Adipocyte (in vitro differentiated cells): ENCODE measurements at regions not wholly inside any gene's neighbourhood (a gene's known extent, or its start where the extent isn't known, plus 50 kb on each side); places are given as distances from the start of the nearest gene placed in this dataset.
"Not testable (repeated sequence)": the region's sequence is repeated elsewhere in the genome, so short reads cannot be mapped to it uniquely, and the experiment has no call there.

ENCODE experiments used
- DNase-seq: peaks from one replicate; pipeline ENCODE4 v3.0.0-alpha.2; 2015; ENCODE audit warnings: low read depth
- H3K27me3 ChIP-seq: replicated peaks from 2 replicates; pipeline ENCODE4 v1.7.0; 2013; ENCODE audit warnings: mild to moderate bottlenecking, low read length, moderate library complexity; ENCODE audit not compliant: control insufficient read depth, insufficient read depth
- H3K36me3 ChIP-seq: 2 replicates; pipeline ENCODE4 v1.7.0; 2013; ENCODE audit warnings: low read length, mild to moderate bottlenecking, moderate library complexity; ENCODE audit not compliant: control insufficient read depth, insufficient read depth, severe bottlenecking
- H3K4me1 ChIP-seq: 2 replicates; pipeline ENCODE4 v1.7.0; 2013; ENCODE audit warnings: mild to moderate bottlenecking, low read length, moderate library complexity; ENCODE audit not compliant: control insufficient read depth, insufficient read depth
- H3K4me3 ChIP-seq: 2 replicates; pipeline ENCODE4 v1.7.0; 2013; ENCODE audit warnings: mild to moderate bottlenecking, low read length, moderate library complexity
- H3K9ac ChIP-seq: 2 replicates; pipeline ENCODE4 v1.7.0; 2013; ENCODE audit warnings: mild to moderate bottlenecking, low read length, moderate library complexity
- H3K9me3 ChIP-seq: 2 replicates; pipeline ENCODE4 v1.7.0; 2013; ENCODE audit warnings: mild to moderate bottlenecking, low read length, moderate library complexity; ENCODE audit not compliant: control insufficient read depth

DNA sequence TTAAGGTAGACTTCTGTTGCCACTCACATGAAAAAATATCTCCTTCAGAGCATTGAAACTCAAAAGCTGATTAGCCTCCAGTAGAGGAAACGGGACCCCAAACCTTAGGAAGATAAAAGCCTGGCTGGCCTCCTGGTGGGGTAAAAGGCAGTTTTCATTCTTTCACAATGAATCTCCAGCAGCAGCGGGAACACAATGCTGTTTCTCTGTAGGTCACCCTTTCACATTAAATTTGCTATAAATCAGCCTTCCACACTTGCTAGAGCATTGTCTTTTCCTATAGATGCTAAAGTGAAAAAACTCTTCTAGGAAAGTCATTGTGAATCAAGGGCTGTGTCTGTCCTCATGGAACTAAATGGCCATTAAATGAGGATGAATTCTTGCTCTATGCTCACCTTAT, 207.3 kb upstream of the MAGEB2 start:
- DNase-seq: no peak
- no peak overlapping the region for H3K9ac ChIP-seq
- no peaks in the 10 kb centered on the region for H3K36me3 ChIP-seq
- no peaks in the 10 kb centered on the region for H3K9me3 ChIP-seq
- H3K27me3 ChIP-seq: no peaks in the 10 kb centered on the region
- H3K4me1 ChIP-seq: no peaks in the 10 kb centered on the region
- no peak overlapping the region for H3K4me3 ChIP-seq

DNA sequence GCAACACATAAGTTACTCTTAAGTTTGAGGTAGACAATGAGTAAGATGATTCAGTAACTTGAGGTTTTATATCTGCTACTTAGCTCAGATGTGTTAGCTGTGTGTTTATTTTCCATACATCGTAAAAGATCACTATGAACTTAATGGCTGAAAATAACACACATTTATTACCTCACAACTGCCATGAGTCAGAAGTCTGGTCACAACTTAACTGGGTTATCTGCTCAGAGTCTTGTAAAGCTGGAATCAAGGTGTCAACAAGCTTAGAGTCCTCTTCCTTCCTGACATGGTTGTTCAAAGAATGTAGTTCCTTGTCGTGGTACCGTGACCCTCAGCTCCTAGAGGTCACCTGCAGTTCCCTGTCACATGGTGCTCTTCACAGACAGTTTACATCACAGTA, 204.9 kb upstream of the MAGEB2 start:
- Histone ChIP-seq H3K36me3 (no peaks in the 10 kb centered on the region), H3K9me3 (no peaks in the 10 kb centered on the region), H3K9ac (no peak overlapping the region), H3K27me3 (no peaks in the 10 kb centered on the region), H3K4me1 (no peaks in the 10 kb centered on the region), H3K4me3 (no peak overlapping the region)
- no peak for DNase-seq

DNA sequence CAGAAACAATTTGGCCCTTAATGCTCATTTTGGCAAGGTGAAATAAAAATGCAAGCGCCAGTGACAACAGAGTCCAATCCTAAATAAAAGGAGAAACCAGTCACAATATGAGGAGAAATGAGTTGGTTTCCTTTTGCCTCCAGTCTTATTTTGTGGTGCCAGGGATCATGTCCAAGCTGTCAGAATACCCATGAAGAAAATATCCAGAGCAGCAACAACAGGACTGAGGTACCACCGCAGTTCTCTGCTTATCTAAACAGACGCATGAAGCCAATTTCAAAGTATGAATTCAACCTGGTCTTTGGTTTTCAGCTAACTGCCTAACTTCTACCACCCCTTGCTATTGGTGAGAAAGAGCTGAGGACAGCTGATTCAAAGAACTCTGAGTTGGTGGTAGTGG, 199.9 kb upstream of the MAGEB2 start:
- H3K9ac ChIP-seq: no peak overlapping the region
- H3K4me1 ChIP-seq: no peaks in the 10 kb centered on the region
- DNase-seq: no peak
- no peak overlapping the region for H3K4me3 ChIP-seq
- no peaks in the 10 kb centered on the region for H3K27me3 ChIP-seq
- H3K36me3 ChIP-seq: no peaks in the 10 kb centered on the region
- no peaks in the 10 kb centered on the region for H3K9me3 ChIP-seq

DNA sequence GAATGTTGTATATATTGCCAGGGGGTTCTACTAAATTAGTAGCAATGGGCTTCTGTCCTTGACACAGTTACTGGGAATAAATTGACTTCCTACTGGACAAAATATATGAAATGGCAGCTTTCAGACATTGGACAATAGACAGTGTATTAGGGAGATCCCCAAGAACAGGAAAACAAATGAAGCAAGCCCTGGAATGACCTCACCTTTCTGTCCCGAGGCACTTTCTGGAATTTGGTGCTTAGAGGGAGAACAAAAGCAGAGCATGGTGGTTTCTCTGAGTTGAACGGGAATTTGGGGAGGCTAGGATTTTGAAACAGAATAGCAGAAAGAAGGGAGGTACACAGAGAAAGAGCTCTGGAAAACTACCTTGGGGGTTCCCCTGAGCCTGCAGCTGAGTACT, 187.7 kb upstream of the MAGEB2 start:
- no peaks in the 10 kb centered on the region for H3K4me1 ChIP-seq
- H3K36me3 ChIP-seq: no peaks in the 10 kb centered on the region
- H3K27me3 ChIP-seq: no peaks in the 10 kb centered on the region
- no peaks in the 10 kb centered on the region for H3K9me3 ChIP-seq
- no peak for DNase-seq
- no peak overlapping the region for H3K9ac ChIP-seq
- no peak overlapping the region for H3K4me3 ChIP-seq

DNA sequence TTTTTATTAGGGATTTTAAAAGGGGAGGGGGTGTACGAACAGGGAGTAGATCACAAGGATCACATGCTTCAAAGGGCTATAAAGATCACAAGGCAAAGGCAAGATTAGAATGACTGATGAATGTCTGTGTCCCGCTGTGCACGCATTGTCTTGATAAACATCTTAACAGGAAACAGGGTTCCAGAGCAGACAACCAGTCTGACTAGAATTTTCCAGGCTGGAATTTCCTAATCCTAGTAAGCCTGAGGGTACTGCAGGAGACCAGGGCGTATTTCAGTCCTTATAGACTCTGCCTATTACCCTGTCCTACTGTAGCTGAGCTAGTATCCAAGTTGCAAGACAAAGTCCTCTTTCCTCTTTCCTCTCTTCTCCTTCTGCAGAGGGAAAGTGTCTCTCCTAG, 179.0 kb upstream of the MAGEB2 start:
- not testable (repeated sequence) for H3K9me3 ChIP-seq, H3K4me1 ChIP-seq, H3K27me3 ChIP-seq, H3K9ac ChIP-seq, H3K4me3 ChIP-seq, DNase-seq, H3K36me3 ChIP-seq

DNA sequence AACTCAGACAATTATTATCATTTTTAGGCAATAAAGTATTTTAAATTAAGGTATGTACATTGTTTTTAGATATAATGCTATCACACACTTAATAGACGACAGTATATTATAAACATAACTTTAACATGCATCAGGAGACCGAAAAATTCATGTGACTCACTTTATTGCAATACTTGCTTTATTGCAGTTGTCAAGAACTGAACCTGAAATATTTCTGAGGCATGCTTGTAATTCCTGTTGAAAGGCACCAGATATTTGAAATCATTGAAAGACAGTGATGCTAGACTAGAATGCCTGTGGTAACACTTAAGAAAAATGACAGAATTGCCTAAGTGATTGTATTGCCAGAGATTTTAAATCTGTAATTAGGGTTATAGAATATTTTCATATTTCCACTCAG, 175.6 kb upstream of the MAGEB2 start:
- Histone ChIP-seq H3K4me1 (no peaks in the 10 kb centered on the region), H3K4me3 (no peak overlapping the region), H3K9ac (no peak overlapping the region), H3K27me3 (no peaks in the 10 kb centered on the region), H3K36me3 (no peaks in the 10 kb centered on the region), H3K9me3 (peaks cover 4% of the 10 kb centered on the region)
- DNase-seq: peak; percentile 35

DNA sequence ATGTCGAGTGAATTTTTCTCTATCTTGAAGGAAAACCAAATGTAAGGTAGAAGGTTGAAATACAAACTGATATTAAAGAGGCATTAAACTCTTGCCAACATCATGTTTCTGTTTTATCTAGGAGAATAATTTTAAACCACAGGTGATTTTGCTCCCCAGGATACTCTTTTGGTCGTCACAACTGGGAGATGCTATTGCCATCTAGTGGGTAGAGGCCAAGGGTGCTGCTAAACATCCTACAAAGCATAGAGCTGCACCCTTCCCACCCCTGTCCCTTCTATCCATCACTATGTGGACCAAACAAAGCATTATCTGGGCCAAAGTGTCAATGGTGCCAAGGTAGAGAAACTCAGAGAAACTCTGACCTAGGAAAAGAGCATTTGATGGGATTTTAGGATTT, 154.6 kb upstream of the MAGEB2 start:
- peak; percentile 42 for DNase-seq
- Histone ChIP-seq H3K9me3 (no peaks in the 10 kb centered on the region), H3K4me3 (no peak overlapping the region), H3K9ac (no peak overlapping the region), H3K27me3 (no peaks in the 10 kb centered on the region), H3K36me3 (no peaks in the 10 kb centered on the region), H3K4me1 (no peaks in the 10 kb centered on the region)

DNA sequence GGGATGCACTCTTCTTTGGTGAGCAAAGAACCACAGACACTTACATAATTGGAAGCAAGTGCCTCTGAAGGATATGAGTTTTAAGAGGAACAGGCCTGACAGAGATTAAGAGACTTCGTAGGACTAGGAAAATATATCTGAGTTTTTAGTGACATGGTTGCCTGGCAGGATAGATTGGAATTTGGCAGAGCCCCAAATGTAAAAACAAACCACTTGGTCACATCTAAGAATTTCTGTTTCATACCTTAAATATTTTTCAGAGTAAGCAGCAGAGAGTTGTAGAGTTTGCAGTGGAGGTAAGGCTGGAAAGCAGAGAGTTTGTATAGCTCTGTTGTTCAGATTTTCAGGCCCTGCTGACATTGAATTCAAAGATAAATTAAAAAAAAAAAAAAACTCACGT, 150.1 kb upstream of the MAGEB2 start:
- H3K4me3 ChIP-seq: no peak overlapping the region
- H3K27me3 ChIP-seq: peaks cover 3% of the 10 kb centered on the region
- DNase-seq: peak; percentile 27
- peaks cover 9% of the 10 kb centered on the region for H3K9me3 ChIP-seq
- H3K4me1 ChIP-seq: no peaks in the 10 kb centered on the region
- H3K9ac ChIP-seq: no peak overlapping the region
- no peaks in the 10 kb centered on the region for H3K36me3 ChIP-seq

DNA sequence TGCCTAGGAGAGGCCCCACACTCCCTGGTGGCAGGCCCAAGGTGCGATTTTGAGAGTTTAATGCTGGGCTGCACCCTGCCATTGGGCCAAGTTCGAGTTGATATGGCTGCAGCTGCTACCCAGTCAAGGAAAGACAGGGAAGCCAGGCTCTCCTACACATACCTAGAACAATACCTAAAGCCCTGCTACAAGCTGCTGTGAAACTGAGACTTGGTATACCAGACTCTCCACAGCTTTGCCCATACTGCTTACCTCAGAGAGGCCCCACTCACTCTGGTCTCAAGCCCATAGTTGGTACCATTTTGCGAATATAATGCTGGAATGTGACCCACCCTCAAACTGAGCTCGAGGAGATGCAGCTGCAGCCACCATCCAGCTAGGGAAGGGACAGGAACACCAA, 147.7 kb upstream of the MAGEB2 start:
- Histone ChIP-seq H3K9ac (no peak overlapping the region), H3K27me3 (peaks cover 3% of the 10 kb centered on the region), H3K4me1 (no peaks in the 10 kb centered on the region), H3K9me3 (peaks cover 9% of the 10 kb centered on the region), H3K4me3 (no peak overlapping the region), H3K36me3 (no peaks in the 10 kb centered on the region)
- DNase-seq: no peak

DNA sequence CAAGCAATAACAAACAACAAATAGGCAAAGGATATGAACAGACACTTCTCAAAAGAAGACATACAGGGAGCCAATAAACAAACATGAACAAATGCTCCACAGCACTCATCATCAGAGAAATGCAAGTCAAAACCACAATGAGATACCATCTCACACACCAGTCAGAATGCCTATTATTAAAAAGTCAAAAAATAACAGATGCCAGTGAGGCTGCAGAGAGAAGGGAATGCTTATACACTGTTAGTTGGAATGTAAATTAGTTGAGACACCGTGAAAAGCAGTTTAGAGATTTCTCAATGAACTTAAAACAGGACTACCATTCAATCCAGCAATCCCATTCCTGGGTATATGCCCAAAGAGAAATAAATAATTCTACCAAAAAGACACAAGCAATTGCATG, 129.8 kb upstream of the MAGEB2 start:
- H3K9ac ChIP-seq: no peak overlapping the region
- peak; percentile 20 for DNase-seq
- no peaks in the 10 kb centered on the region for H3K36me3 ChIP-seq
- no peak overlapping the region for H3K4me3 ChIP-seq
- H3K27me3 ChIP-seq: peaks cover 4% of the 10 kb centered on the region
- peaks cover 6% of the 10 kb centered on the region for H3K9me3 ChIP-seq
- H3K4me1 ChIP-seq: no peaks in the 10 kb centered on the region

DNA sequence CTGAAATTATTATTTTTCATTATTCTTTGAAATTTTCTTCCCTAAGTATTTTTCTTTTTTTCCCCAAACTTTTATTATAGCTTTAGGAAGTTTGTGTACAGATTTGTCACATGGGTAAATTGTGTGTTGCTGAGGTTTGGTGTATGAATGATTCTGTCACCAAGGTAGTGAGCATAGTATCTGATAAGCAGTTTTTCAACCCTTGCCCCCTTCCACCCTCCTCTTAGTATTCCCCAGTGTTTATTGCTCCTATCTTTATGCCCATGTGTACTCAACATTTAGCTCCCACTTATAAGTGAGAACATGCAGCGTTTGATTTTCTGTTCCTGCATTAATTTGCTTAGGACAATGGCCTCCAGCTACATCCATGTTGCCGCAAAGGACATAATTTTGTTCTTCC, 103.9 kb upstream of the MAGEB2 start:
- peaks cover 3% of the 10 kb centered on the region for H3K27me3 ChIP-seq
- no peak overlapping the region for H3K4me3 ChIP-seq
- H3K9ac ChIP-seq: no peak overlapping the region
- H3K9me3 ChIP-seq: no peaks in the 10 kb centered on the region
- DNase-seq: no peak
- H3K36me3 ChIP-seq: no peaks in the 10 kb centered on the region
- no peaks in the 10 kb centered on the region for H3K4me1 ChIP-seq

DNA sequence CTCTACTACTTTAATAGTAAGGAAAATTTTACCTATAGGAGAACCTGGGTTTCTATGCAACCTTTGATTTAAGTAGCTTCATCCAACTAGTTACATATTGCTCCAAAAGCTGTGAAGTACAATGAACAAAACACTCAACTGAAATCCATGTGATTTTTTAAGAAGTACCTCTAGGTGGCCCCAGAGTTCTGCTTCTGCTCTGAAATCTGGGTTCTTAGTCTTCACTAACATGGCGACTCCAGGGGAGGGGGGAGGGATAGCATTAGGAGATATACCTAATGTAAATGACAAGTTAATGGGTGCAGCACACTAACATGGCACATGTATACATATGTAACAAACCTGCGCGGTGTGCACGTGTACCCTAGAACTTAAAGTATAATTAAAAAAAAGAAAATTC, 73.4 kb upstream of the MAGEB2 start:
- DNase-seq: peak; percentile 68
- Histone ChIP-seq H3K4me3 (no peak overlapping the region), H3K36me3 (no peaks in the 10 kb centered on the region), H3K9me3 (no peaks in the 10 kb centered on the region), H3K9ac (no peak overlapping the region), H3K4me1 (no peaks in the 10 kb centered on the region), H3K27me3 (peaks cover 29% of the 10 kb centered on the region)
